ENCODE measurements at regions not wholly inside any gene's neighbourhood (a gene's known extent, or its start where the extent isn't known, plus 50 kb on each side); places are given as distances from the start of the nearest gene placed in this dataset.

- no peak overlapping the region for H3K4me3 ChIP-seq (ENCODE audit: low read depth, low read length)
- DNase-seq (ENCODE audit: low read depth) = no peak
- no peak for TF ChIP-seq MAX (IDR thresholded peaks at IDR 0.05; ENCODE audit: low read depth, low read length)
- TF ChIP-seq POLR2A (IDR thresholded peaks at IDR 0.05; ENCODE audit: extremely low read depth, insufficient read length) = no peak
- TF ChIP-seq CTCF (IDR thresholded peaks at IDR 0.05; ENCODE audit: low read depth, low read length) = no peak
- TF ChIP-seq MYC (IDR thresholded peaks at IDR 0.05; ENCODE audit: low read depth, low read length) = no peak
These were observed 344.3 kb downstream of the SAMD5 start for GRCh38 chr6:147852772-147853171.

GRCh38 chr6:147853574-147853973, 345.1 kb downstream of the SAMD5 start:
- no peak overlapping the region for H3K4me3 ChIP-seq (ENCODE audit: low read depth, low read length)
- no peak for DNase-seq (ENCODE audit: low read depth)
- TF ChIP-seq MYC (IDR thresholded peaks at IDR 0.05; ENCODE audit: low read depth, low read length) = no peak
- no peak for TF ChIP-seq MAX (IDR thresholded peaks at IDR 0.05; ENCODE audit: low read depth, low read length)
- TF ChIP-seq POLR2A (IDR thresholded peaks at IDR 0.05; ENCODE audit: extremely low read depth, insufficient read length) = no peak
- TF ChIP-seq CTCF (IDR thresholded peaks at IDR 0.05; ENCODE audit: low read depth, low read length) = no peak

GRCh38 chr6:147855803-147856482, 347.5 kb downstream of the SAMD5 start:
- no peak overlapping the region for H3K4me3 ChIP-seq (ENCODE audit: low read depth, low read length)
- TF ChIP-seq MYC (IDR thresholded peaks at IDR 0.05; ENCODE audit: low read depth, low read length) = no peak
- no peak for TF ChIP-seq CTCF (IDR thresholded peaks at IDR 0.05; ENCODE audit: low read depth, low read length)
- no peak for TF ChIP-seq POLR2A (IDR thresholded peaks at IDR 0.05; ENCODE audit: extremely low read depth, insufficient read length)
- TF ChIP-seq MAX (IDR thresholded peaks at IDR 0.05; ENCODE audit: low read depth, low read length) = no peak
- no peak for DNase-seq (ENCODE audit: low read depth)

- H3K4me3 ChIP-seq (ENCODE audit: low read depth, low read length) = no peak overlapping the region
- no peak for DNase-seq (ENCODE audit: low read depth)
- TF ChIP-seq CTCF (IDR thresholded peaks at IDR 0.05; ENCODE audit: low read depth, low read length) (no peak), MYC (IDR thresholded peaks at IDR 0.05; ENCODE audit: low read depth, low read length) (no peak), MAX (IDR thresholded peaks at IDR 0.05; ENCODE audit: low read depth, low read length) (no peak), POLR2A (IDR thresholded peaks at IDR 0.05; ENCODE audit: extremely low read depth, insufficient read length) (no peak)
These were observed 348.2 kb downstream of the SAMD5 start for GRCh38 chr6:147856687-147857086.

GRCh38 chr6:147858421-147858820, 349.9 kb downstream of the SAMD5 start:
- DNase-seq (ENCODE audit: low read depth) = no peak
- TF ChIP-seq CTCF (IDR thresholded peaks at IDR 0.05; ENCODE audit: low read depth, low read length) = no peak
- no peak for TF ChIP-seq POLR2A (IDR thresholded peaks at IDR 0.05; ENCODE audit: extremely low read depth, insufficient read length)
- TF ChIP-seq MAX (IDR thresholded peaks at IDR 0.05; ENCODE audit: low read depth, low read length) = no peak
- no peak for TF ChIP-seq MYC (IDR thresholded peaks at IDR 0.05; ENCODE audit: low read depth, low read length)

More at GRCh38 chr6:147858421-147858820, 349.9 kb downstream of the SAMD5 start:
- no peak overlapping the region for H3K4me3 ChIP-seq (ENCODE audit: low read depth, low read length)
